Fibroblast of lung (primary cell): ENCODE measurements at regions not wholly inside any gene's neighbourhood (a gene's known extent, or its start where the extent isn't known, plus 50 kb on each side); places are given as distances from the start of the nearest gene placed in this dataset.

Experiments used
- DNase-seq, 2 donors: peaks; one replicate each; pipeline versions ENCODE4 v3.0.0 to v3.0.0-alpha.2; 2010; ENCODE audit warnings: low read depth in 2 of 2
- H2AFZ ChIP-seq: 2 replicates; pipeline ENCODE4 v1.5.1; 2012; ENCODE audit warnings: low read length, control low read depth, inconsistent platforms
- H3K27ac ChIP-seq: 2 replicates; pipeline ENCODE4 v1.5.1; 2011; ENCODE audit warnings: low read length, control low read depth; ENCODE audit not compliant: insufficient read depth
- H3K27me3 ChIP-seq: 2 replicates; pipeline ENCODE4 v1.5.1; 2011; ENCODE audit warnings: mild to moderate bottlenecking, low read length; ENCODE audit not compliant: control insufficient read depth, insufficient read depth
- H3K36me3 ChIP-seq: 2 replicates; pipeline ENCODE4 v1.5.1; 2011; ENCODE audit warnings: low read length; ENCODE audit not compliant: control insufficient read depth, insufficient read depth
- H3K4me1 ChIP-seq: 2 replicates; pipeline ENCODE4 v1.5.1; 2011; ENCODE audit warnings: low read length; ENCODE audit not compliant: control insufficient read depth, insufficient read depth; ENCODE audit errors: extremely low read depth
- H3K4me2 ChIP-seq: 2 replicates; pipeline ENCODE4 v1.5.1; 2011; ENCODE audit warnings: low read length, control low read depth; ENCODE audit not compliant: insufficient read depth; ENCODE audit errors: extremely low read depth
- H3K4me3 ChIP-seq, 4 experiments: fragments of 200-600 bp in 1 of 4; sonication (generic) in 1 of 4; replicated peaks in 1 of 4; 2 replicates each; pipeline ENCODE4 v1.5.1; 2011 to 2016; ENCODE audit warnings: low read length in 4 of 4, low read depth in 3 of 4, mild to moderate bottlenecking in 3 of 4, control low read depth in 2 of 4, inconsistent platforms in 1 of 4, mixed read lengths in 1 of 4; ENCODE audit not compliant: insufficient read depth in 1 of 4; ENCODE audit errors: control extremely low read depth in 1 of 4
- H3K79me2 ChIP-seq: 2 replicates; pipeline ENCODE4 v1.5.1; 2012; ENCODE audit warnings: mild to moderate bottlenecking, low read length, inconsistent platforms; ENCODE audit not compliant: control insufficient read depth, insufficient read depth
- H3K9ac ChIP-seq: 2 replicates; pipeline ENCODE4 v1.5.1; 2011; ENCODE audit warnings: mild to moderate bottlenecking, low read length, control low read depth; ENCODE audit not compliant: insufficient read depth
- H3K9me3 ChIP-seq: 2 replicates; pipeline ENCODE4 v1.5.1; 2012; ENCODE audit warnings: low read depth, low read length; ENCODE audit not compliant: control insufficient read depth, insufficient read depth
- H4K20me1 ChIP-seq: 2 replicates; pipeline ENCODE4 v1.5.1; 2011; ENCODE audit warnings: low read length; ENCODE audit not compliant: control insufficient read depth, insufficient read depth; ENCODE audit errors: extremely low read depth
- CTCF ChIP-seq, 2 donors: IDR thresholded peaks in 1 of 2; conservative IDR thresholded peaks in 1 of 2; 1 replicate in 1 of 2; 2 replicates in 1 of 2; pipeline ENCODE4 v1.5.1; 2011 to 2012; ENCODE audit warnings: low read length in 2 of 2, control low read depth in 1 of 2, inconsistent platforms in 1 of 2, low read depth in 1 of 2, mild to moderate bottlenecking in 1 of 2
- EZH2 ChIP-seq: IDR thresholded peaks from 2 replicates; pipeline ENCODE4 v1.5.1; 2012; ENCODE audit warnings: low read length, control low read depth, mild to moderate bottlenecking; ENCODE audit errors: missing control alignments

GRCh38 chr4:11636031-11636430, 207.3 kb upstream of the HS3ST1 start:
- Histone ChIP-seq H3K79me2 (no peaks in the 10 kb centered on the region), H3K9me3 (no peaks in the 10 kb centered on the region), H3K4me1 (no peaks in the 10 kb centered on the region), H3K27me3 (no peaks in the 10 kb centered on the region), H3K4me2 (no peak overlapping the region), H3K27ac (no peak overlapping the region), H4K20me1 (no peaks in the 10 kb centered on the region), H3K36me3 (no peaks in the 10 kb centered on the region), H3K9ac (no peak overlapping the region), H2AFZ (no peak overlapping the region), H3K4me3 (no peak overlapping the region)
- TF ChIP-seq EZH2 (no peak), CTCF (conservative IDR thresholded peaks at IDR 0.05 in 1 of 2, IDR thresholded peaks at IDR 0.05 in 1 of 2; ENCODE audit: low read depth in 1 of 2, low read length in 2 of 2) (no peak)
- DNase-seq: no peak

- Histone ChIP-seq H2AFZ (no peak overlapping the region), H3K4me2 (no peak overlapping the region), H3K9ac (no peak overlapping the region), H3K9me3 (no peaks in the 10 kb centered on the region), H3K36me3 (no peaks in the 10 kb centered on the region), H3K27ac (no peak overlapping the region), H3K4me3 (no peak overlapping the region), H3K4me1 (no peaks in the 10 kb centered on the region), H4K20me1 (no peaks in the 10 kb centered on the region), H3K27me3 (no peaks in the 10 kb centered on the region), H3K79me2 (no peaks in the 10 kb centered on the region)
- TF ChIP-seq EZH2: no peak
- TF ChIP-seq CTCF (conservative IDR thresholded peaks at IDR 0.05 in 1 of 2, IDR thresholded peaks at IDR 0.05 in 1 of 2; ENCODE audit: low read depth in 1 of 2, low read length in 2 of 2): no peak
- peak; percentile 41 to 93 for DNase-seq
Measured at GRCh38 chr4:11635342-11635741, 206.6 kb upstream of the HS3ST1 start.

- Histone ChIP-seq H2AFZ (no peak overlapping the region), H3K4me2 (no peak overlapping the region), H3K9ac (no peak overlapping the region), H3K9me3 (no peaks in the 10 kb centered on the region), H3K27me3 (no peaks in the 10 kb centered on the region), H3K4me3 (no peak overlapping the region), H3K4me1 (no peaks in the 10 kb centered on the region), H4K20me1 (no peaks in the 10 kb centered on the region), H3K36me3 (no peaks in the 10 kb centered on the region), H3K27ac (no peak overlapping the region), H3K79me2 (no peaks in the 10 kb centered on the region)
- no peak for DNase-seq
- no peak for TF ChIP-seq EZH2
- TF ChIP-seq CTCF (conservative IDR thresholded peaks at IDR 0.05 in 1 of 2, IDR thresholded peaks at IDR 0.05 in 1 of 2; ENCODE audit: low read depth in 1 of 2, low read length in 2 of 2): no peak
Measured at GRCh38 chr4:11634283-11634682, 205.6 kb upstream of the HS3ST1 start.
